Osteoblast (primary cell): ENCODE measurements at regions not wholly inside any gene's neighbourhood (a gene's known extent, or its start where the extent isn't known, plus 50 kb on each side); places are given as distances from the start of the nearest gene placed in this dataset.

Source experiments
- DNase-seq: peaks from one replicate; pipeline ENCODE4 v3.0.0; 2011; ENCODE audit warnings: low spot score, mixed read lengths; ENCODE audit not compliant: insufficient read length; ENCODE audit errors: missing footprints
- H2AFZ ChIP-seq: 2 replicates; pipeline ENCODE4 v1.6.0; 2011; ENCODE audit warnings: mild to moderate bottlenecking, low read length
- H3K27ac ChIP-seq: 2 replicates; pipeline ENCODE4 v1.5.1; 2011; ENCODE audit warnings: mild to moderate bottlenecking, low read depth, low read length, moderate library complexity
- H3K27me3 ChIP-seq: 2 replicates; pipeline ENCODE4 v1.6.0; 2012; ENCODE audit warnings: mild to moderate bottlenecking, control low read depth, inconsistent platforms, low read length, moderate library complexity; ENCODE audit not compliant: insufficient read depth
- H3K36me3 ChIP-seq: 2 replicates; pipeline ENCODE4 v1.5.1; 2011; ENCODE audit warnings: mild to moderate bottlenecking, low read length, control low read depth, moderate library complexity; ENCODE audit not compliant: insufficient read depth
- H3K4me1 ChIP-seq: 2 replicates; pipeline ENCODE4 v1.5.1; 2011; ENCODE audit warnings: mild to moderate bottlenecking, low read length, control low read depth, moderate library complexity; ENCODE audit not compliant: insufficient read depth
- H3K4me2 ChIP-seq: 2 replicates; pipeline ENCODE4 v1.6.0; 2011; ENCODE audit warnings: mild to moderate bottlenecking, low read length; ENCODE audit not compliant: insufficient read depth
- H3K4me3 ChIP-seq: fragments of 200-600 bp; sonication (generic); 3 replicates; pipeline ENCODE4 v1.5.1; 2012; ENCODE audit warnings: mild to moderate bottlenecking, low read length, inconsistent platforms; ENCODE audit not compliant: insufficient read depth
- H3K79me2 ChIP-seq: 2 replicates; pipeline ENCODE4 v1.6.0; 2012; ENCODE audit warnings: mild to moderate bottlenecking, low read length, control low read depth, inconsistent platforms; ENCODE audit not compliant: insufficient read depth
- H3K9me3 ChIP-seq: 2 replicates; pipeline ENCODE4 v1.5.1; 2011; ENCODE audit warnings: low read depth, low read length, control low read depth
- H4K20me1 ChIP-seq: 2 replicates; pipeline ENCODE4 v1.6.0; 2012; ENCODE audit warnings: mild to moderate bottlenecking, low read length, control low read depth; ENCODE audit not compliant: insufficient read depth
- CTCF ChIP-seq: IDR thresholded peaks from 2 replicates; pipeline ENCODE4 v1.5.1; 2011; ENCODE audit warnings: mild to moderate bottlenecking, low read depth, low read length, moderate library complexity; ENCODE audit errors: extremely low read depth

- H3K4me3 ChIP-seq: no peak overlapping the region
- H3K27ac ChIP-seq: no peak overlapping the region
- no peak overlapping the region for H3K4me2 ChIP-seq
- H3K9me3 ChIP-seq: no peaks in the 10 kb centered on the region
- H3K79me2 ChIP-seq: no peaks in the 10 kb centered on the region
- H4K20me1 ChIP-seq: no peaks in the 10 kb centered on the region
- no peak overlapping the region for H2AFZ ChIP-seq
- no peak for DNase-seq
- H3K27me3 ChIP-seq: no peaks in the 10 kb centered on the region
- H3K4me1 ChIP-seq: no peaks in the 10 kb centered on the region
- TF ChIP-seq CTCF: no peak
- no peaks in the 10 kb centered on the region for H3K36me3 ChIP-seq
Observed at GRCh38 chr14:76664790-76665189, 96.5 kb upstream of the VASH1 start.

- H3K36me3 ChIP-seq: no peaks in the 10 kb centered on the region
- H3K4me3 ChIP-seq: no peak overlapping the region
- no peak overlapping the region for H3K4me2 ChIP-seq
- H3K9me3 ChIP-seq: no peaks in the 10 kb centered on the region
- H3K79me2 ChIP-seq: no peaks in the 10 kb centered on the region
- H2AFZ ChIP-seq: no peak overlapping the region
- TF ChIP-seq CTCF: no peak
- no peaks in the 10 kb centered on the region for H4K20me1 ChIP-seq
- H3K27ac ChIP-seq: no peak overlapping the region
- no peaks in the 10 kb centered on the region for H3K4me1 ChIP-seq
- DNase-seq: no peak
- H3K27me3 ChIP-seq: peaks cover 2% of the 10 kb centered on the region
Observed at GRCh38 chr14:76666746-76667145, 94.5 kb upstream of the VASH1 start.

- Histone ChIP-seq H3K27me3 (peaks cover 2% of the 10 kb centered on the region), H4K20me1 (no peaks in the 10 kb centered on the region), H3K79me2 (no peaks in the 10 kb centered on the region), H3K4me1 (no peaks in the 10 kb centered on the region), H3K36me3 (no peaks in the 10 kb centered on the region), H3K9me3 (no peaks in the 10 kb centered on the region), H3K27ac (no peak overlapping the region), H2AFZ (no peak overlapping the region), H3K4me2 (no peak overlapping the region), H3K4me3 (no peak overlapping the region)
- TF ChIP-seq CTCF: no peak
- no peak for DNase-seq
Observed at GRCh38 chr14:76669770-76670169, 91.5 kb upstream of the VASH1 start.

- Histone ChIP-seq H3K27ac (no peak overlapping the region), H3K27me3 (peaks cover 2% of the 10 kb centered on the region), H3K4me1 (no peaks in the 10 kb centered on the region), H3K79me2 (no peaks in the 10 kb centered on the region), H2AFZ (no peak overlapping the region), H3K4me3 (no peak overlapping the region), H3K4me2 (no peak overlapping the region), H4K20me1 (no peaks in the 10 kb centered on the region), H3K36me3 (no peaks in the 10 kb centered on the region), H3K9me3 (no peaks in the 10 kb centered on the region)
- no peak for DNase-seq
- no peak for TF ChIP-seq CTCF
Observed at GRCh38 chr14:76672123-76672522, 89.1 kb upstream of the VASH1 start.
